ENCODE measurements at regions not wholly inside any gene's neighbourhood (a gene's known extent, or its start where the extent isn't known, plus 50 kb on each side); places are given as distances from the start of the nearest gene placed in this dataset.

- no peaks in the 10 kb centered on the region for H3K9me3 ChIP-seq (replicated peaks; ENCODE audit: insufficient read depth, low read length)
- DNase-seq: no peak
- no peaks in the 10 kb centered on the region for H3K36me3 ChIP-seq (replicated peaks; ENCODE audit: insufficient read depth, low read length)
- H2AFZ ChIP-seq (ENCODE audit: low read length): no peak overlapping the region
- H3K4me1 ChIP-seq (ENCODE audit: low read length): no peaks in the 10 kb centered on the region
- H3K9me2 ChIP-seq (replicated peaks; ENCODE audit: insufficient read depth, low read length): no peaks in the 10 kb centered on the region
- no peak overlapping the region for H3K27ac ChIP-seq (ENCODE audit: low read length)
- H3F3A ChIP-seq (ENCODE audit: insufficient read depth, low read length): no peaks in the 10 kb centered on the region
- H3K9ac ChIP-seq (ENCODE audit: low read length): no peak overlapping the region
- no peaks in the 10 kb centered on the region for H3K79me2 ChIP-seq (ENCODE audit: low read length)
- no peaks in the 10 kb centered on the region for H3K27me3 ChIP-seq (replicated peaks; ENCODE audit: insufficient read depth, low read length)
- H3K4me3 ChIP-seq (ENCODE audit: low read length): no peak overlapping the region
- no peak overlapping the region for H3K4me2 ChIP-seq (ENCODE audit: low read depth, low read length)
- no peaks in the 10 kb centered on the region for H4K20me1 ChIP-seq (ENCODE audit: insufficient read depth, low read length)
- TF ChIP-seq EZH2 (optimal IDR thresholded peaks at IDR 0.05; ENCODE audit: low read depth, low read length): no peak
- TF ChIP-seq, protein P1, sequence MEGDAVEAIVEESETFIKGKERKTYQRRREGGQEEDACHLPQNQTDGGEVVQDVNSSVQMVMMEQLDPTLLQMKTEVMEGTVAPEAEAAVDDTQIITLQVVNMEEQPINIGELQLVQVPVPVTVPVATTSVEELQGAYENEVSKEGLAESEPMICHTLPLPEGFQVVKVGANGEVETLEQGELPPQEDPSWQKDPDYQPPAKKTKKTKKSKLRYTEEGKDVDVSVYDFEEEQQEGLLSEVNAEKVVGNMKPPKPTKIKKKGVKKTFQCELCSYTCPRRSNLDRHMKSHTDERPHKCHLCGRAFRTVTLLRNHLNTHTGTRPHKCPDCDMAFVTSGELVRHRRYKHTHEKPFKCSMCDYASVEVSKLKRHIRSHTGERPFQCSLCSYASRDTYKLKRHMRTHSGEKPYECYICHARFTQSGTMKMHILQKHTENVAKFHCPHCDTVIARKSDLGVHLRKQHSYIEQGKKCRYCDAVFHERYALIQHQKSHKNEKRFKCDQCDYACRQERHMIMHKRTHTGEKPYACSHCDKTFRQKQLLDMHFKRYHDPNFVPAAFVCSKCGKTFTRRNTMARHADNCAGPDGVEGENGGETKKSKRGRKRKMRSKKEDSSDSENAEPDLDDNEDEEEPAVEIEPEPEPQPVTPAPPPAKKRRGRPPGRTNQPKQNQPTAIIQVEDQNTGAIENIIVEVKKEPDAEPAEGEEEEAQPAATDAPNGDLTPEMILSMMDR (IDR thresholded peaks at IDR 0.05; ENCODE audit: low read length): no peak
- no peak for TF ChIP-seq EZH2phosphoT487 (IDR thresholded peaks at IDR 0.05; ENCODE audit: low read length)
Measured at GRCh38 chr6:18973251-18973650, 586.1 kb downstream of the RNF144B start.

- Histone ChIP-seq H3K4me2 (ENCODE audit: low read depth, low read length) (no peak overlapping the region), H3K36me3 (replicated peaks; ENCODE audit: insufficient read depth, low read length) (no peaks in the 10 kb centered on the region), H3K9me2 (replicated peaks; ENCODE audit: insufficient read depth, low read length) (no peaks in the 10 kb centered on the region), H3K9ac (ENCODE audit: low read length) (no peak overlapping the region), H2AFZ (ENCODE audit: low read length) (no peak overlapping the region), H3K4me3 (ENCODE audit: low read length) (no peak overlapping the region), H4K20me1 (ENCODE audit: insufficient read depth, low read length) (no peaks in the 10 kb centered on the region), H3K4me1 (ENCODE audit: low read length) (no peaks in the 10 kb centered on the region), H3K79me2 (ENCODE audit: low read length) (no peaks in the 10 kb centered on the region), H3K27me3 (replicated peaks; ENCODE audit: insufficient read depth, low read length) (no peaks in the 10 kb centered on the region), H3F3A (ENCODE audit: insufficient read depth, low read length) (no peaks in the 10 kb centered on the region), H3K27ac (ENCODE audit: low read length) (no peak overlapping the region), H3K9me3 (replicated peaks; ENCODE audit: insufficient read depth, low read length) (no peaks in the 10 kb centered on the region)
- no peak for TF ChIP-seq EZH2 (optimal IDR thresholded peaks at IDR 0.05; ENCODE audit: low read depth, low read length)
- TF ChIP-seq, protein P1 (IDR thresholded peaks at IDR 0.05; ENCODE audit: low read length): no peak
- no peak for TF ChIP-seq EZH2phosphoT487 (IDR thresholded peaks at IDR 0.05; ENCODE audit: low read length)
- DNase-seq: no peak
Measured at GRCh38 chr6:18976091-18976490, 588.9 kb downstream of the RNF144B start.

DNA sequence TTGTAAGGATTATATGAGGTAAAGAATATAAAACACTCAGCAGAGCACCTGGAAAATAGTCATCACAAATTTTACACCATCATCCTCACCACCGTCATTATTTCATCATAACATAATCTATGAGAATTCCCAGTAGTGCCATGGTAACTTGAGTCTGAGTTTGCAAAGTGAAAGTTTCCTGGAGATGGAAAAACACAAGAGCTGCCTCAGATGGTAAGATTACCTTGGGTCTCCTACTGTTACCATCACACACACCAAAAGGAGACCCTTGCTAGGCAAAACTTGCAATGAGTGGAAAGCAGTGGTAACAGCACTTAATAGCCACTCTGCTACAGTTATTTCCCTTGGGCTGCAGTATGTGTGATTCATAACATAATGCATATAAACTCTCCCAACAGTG, 589.8 kb downstream of the RNF144B start:
- H3F3A ChIP-seq (ENCODE audit: insufficient read depth, low read length): no peaks in the 10 kb centered on the region
- no peak for DNase-seq
- H3K4me3 ChIP-seq (ENCODE audit: low read length): no peak overlapping the region
- TF ChIP-seq EZH2 (optimal IDR thresholded peaks at IDR 0.05; ENCODE audit: low read depth, low read length): no peak
- TF ChIP-seq, protein P1 (IDR thresholded peaks at IDR 0.05; ENCODE audit: low read length): no peak
- TF ChIP-seq EZH2phosphoT487 (IDR thresholded peaks at IDR 0.05; ENCODE audit: low read length): no peak
- H3K79me2 ChIP-seq (ENCODE audit: low read length): no peaks in the 10 kb centered on the region
- H3K36me3 ChIP-seq (replicated peaks; ENCODE audit: insufficient read depth, low read length): no peaks in the 10 kb centered on the region
- H3K9ac ChIP-seq (ENCODE audit: low read length): no peak overlapping the region
- H3K4me1 ChIP-seq (ENCODE audit: low read length): no peaks in the 10 kb centered on the region
- no peaks in the 10 kb centered on the region for H4K20me1 ChIP-seq (ENCODE audit: insufficient read depth, low read length)
- no peaks in the 10 kb centered on the region for H3K27me3 ChIP-seq (replicated peaks; ENCODE audit: insufficient read depth, low read length)
- no peak overlapping the region for H3K27ac ChIP-seq (ENCODE audit: low read length)
- H2AFZ ChIP-seq (ENCODE audit: low read length): no peak overlapping the region
- no peak overlapping the region for H3K4me2 ChIP-seq (ENCODE audit: low read depth, low read length)
- no peaks in the 10 kb centered on the region for H3K9me2 ChIP-seq (replicated peaks; ENCODE audit: insufficient read depth, low read length)
- H3K9me3 ChIP-seq (replicated peaks; ENCODE audit: insufficient read depth, low read length): no peaks in the 10 kb centered on the region

Data from MM.1S (cell line).